ENCODE measurements at regions not wholly inside any gene's neighbourhood (a gene's known extent, or its start where the extent isn't known, plus 50 kb on each side); places are given as distances from the start of the nearest gene placed in this dataset.
A peak's percentile ranks its signal among the peaks of the same experiment; 100 is the strongest.

DNA sequence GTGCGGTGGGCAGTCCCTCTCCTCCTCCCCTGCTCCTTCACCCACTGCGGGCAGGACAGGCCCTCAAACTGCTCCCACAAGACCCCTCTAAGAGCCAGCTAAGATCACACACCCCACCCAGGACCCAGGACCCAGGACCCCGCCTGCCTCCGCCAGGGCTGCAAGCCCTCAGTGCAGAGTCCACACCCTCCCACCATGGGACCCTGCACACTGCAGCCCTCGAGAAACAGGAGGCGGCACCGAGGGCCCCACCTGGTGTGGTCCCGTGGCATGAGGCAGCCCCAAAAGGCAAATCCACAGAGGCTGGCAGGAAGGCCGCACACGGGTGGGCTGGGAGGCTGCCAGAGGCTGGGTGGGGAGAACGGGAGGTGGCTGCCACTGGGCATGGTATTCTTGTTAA is 94.7 kb downstream of the ENGASE start:
- TF ChIP-seq CTCF (IDR thresholded peaks at IDR 0.05; ENCODE audit: insufficient read depth in 1 of 2, low read depth in 1 of 2, low read length in 1 of 2, severe bottlenecking in 1 of 2, unreplicated experiment in 1 of 2), result no peak
- H3K27me3 Mint-ChIP-seq (ENCODE audit: insufficient read depth, unreplicated experiment), result peaks cover 20% of the 10 kb centered on the region

DNA sequence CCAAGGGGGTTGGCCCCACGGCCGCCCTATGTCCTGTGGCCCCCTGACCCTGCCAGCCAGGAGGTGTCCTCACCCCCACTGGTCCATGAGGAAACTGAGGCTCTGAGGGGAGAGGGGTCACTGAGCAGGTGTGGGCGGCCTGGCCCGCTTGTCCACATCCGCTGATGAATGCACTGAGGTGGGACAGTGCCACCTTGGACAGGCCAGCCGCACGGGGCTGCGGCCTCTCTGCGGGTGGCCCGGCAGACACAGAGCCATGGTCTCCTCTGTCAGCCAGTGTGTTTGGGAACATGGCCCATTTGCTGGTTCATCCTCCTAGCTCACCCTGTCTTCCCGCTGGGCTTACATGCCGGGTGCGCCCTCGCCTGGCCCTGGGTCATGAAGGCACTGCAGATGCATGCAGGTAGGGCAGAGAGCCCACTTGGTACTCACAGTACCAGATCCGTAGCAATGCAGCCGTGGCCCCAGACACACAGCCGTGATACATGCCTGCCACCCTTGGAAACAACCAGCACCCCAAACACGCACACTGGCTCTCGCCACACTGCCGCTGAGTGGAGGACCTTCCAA is 93.9 kb downstream of the ENGASE start:
- ChIA-PET CTCF (no interaction called here), POLR2A (no interaction called here)
- Mint-ChIP-seq H3K36me3 (ENCODE audit: insufficient read depth, unreplicated experiment) (no peaks in the 10 kb centered on the region), H3K27me3 (ENCODE audit: insufficient read depth, unreplicated experiment) (peaks cover 23% of the 10 kb centered on the region), H3K4me1 (ENCODE audit: low read depth, unreplicated experiment) (no peaks in the 10 kb centered on the region), H3K27ac (ENCODE audit: unreplicated experiment) (no peak overlapping the region), H3K4me3 (ENCODE audit: unreplicated experiment) (no peak overlapping the region), H3K9me3 (ENCODE audit: unreplicated experiment) (no peaks in the 10 kb centered on the region)
- H3K9me3 ChIP-seq, result no peaks in the 10 kb centered on the region
- intact Hi-C loops (cut with micrococcal nuclease; ENCODE audit: unreplicated experiment), result no loop called here
- H3K27me3 ChIP-seq (replicated peaks; ENCODE audit: control insufficient read depth, insufficient read depth, low read length), result peaks cover 3% of the 10 kb centered on the region; the same call in 1 of the 2 replicates
- H3K4me3 ChIP-seq (ENCODE audit: low read depth, low read length), result no peak overlapping the region
- H3K36me3 ChIP-seq (ENCODE audit: control insufficient read depth, insufficient read depth, low read length), result no peaks in the 10 kb centered on the region
- DNase-seq, result peak in 1 of 2 experiments; percentile 22
- H3K4me1 ChIP-seq, result peaks cover 5% of the 10 kb centered on the region; the same call in 1 of the 2 replicates
- BruUV-seq (replicated peaks), result no TSS peak
- TF ChIP-seq CTCF (IDR thresholded peaks at IDR 0.05; ENCODE audit: insufficient read depth in 1 of 2, low read depth in 1 of 2, low read length in 1 of 2, severe bottlenecking in 1 of 2, unreplicated experiment in 1 of 2), result no peak

More for the DNA sequence above, 94.7 kb downstream of the ENGASE start:
- H3K9me3 Mint-ChIP-seq (ENCODE audit: unreplicated experiment), result no peaks in the 10 kb centered on the region
- H3K36me3 ChIP-seq (ENCODE audit: control insufficient read depth, insufficient read depth, low read length), result no peaks in the 10 kb centered on the region
- no peak overlapping the region for H3K27ac Mint-ChIP-seq (ENCODE audit: unreplicated experiment)
- intact Hi-C loops (cut with micrococcal nuclease; ENCODE audit: unreplicated experiment), result no loop called here
- no peaks in the 10 kb centered on the region for H3K4me1 Mint-ChIP-seq (ENCODE audit: low read depth, unreplicated experiment)
- peaks cover 5% of the 10 kb centered on the region; the same call in 1 of the 2 replicates for H3K4me1 ChIP-seq
- peaks cover 3% of the 10 kb centered on the region; the same call in 1 of the 2 replicates for H3K27me3 ChIP-seq (replicated peaks; ENCODE audit: control insufficient read depth, insufficient read depth, low read length)
- BruUV-seq (replicated peaks), result no TSS peak
- no peaks in the 10 kb centered on the region for H3K36me3 Mint-ChIP-seq (ENCODE audit: insufficient read depth, unreplicated experiment)
- ChIA-PET CTCF (no interaction called here), POLR2A (no interaction called here)
- H3K4me3 Mint-ChIP-seq (ENCODE audit: unreplicated experiment), result no peak overlapping the region
- H3K9me3 ChIP-seq, result no peaks in the 10 kb centered on the region
- DNase-seq, result no peak
- no peak overlapping the region for H3K4me3 ChIP-seq (ENCODE audit: low read depth, low read length)

DNA sequence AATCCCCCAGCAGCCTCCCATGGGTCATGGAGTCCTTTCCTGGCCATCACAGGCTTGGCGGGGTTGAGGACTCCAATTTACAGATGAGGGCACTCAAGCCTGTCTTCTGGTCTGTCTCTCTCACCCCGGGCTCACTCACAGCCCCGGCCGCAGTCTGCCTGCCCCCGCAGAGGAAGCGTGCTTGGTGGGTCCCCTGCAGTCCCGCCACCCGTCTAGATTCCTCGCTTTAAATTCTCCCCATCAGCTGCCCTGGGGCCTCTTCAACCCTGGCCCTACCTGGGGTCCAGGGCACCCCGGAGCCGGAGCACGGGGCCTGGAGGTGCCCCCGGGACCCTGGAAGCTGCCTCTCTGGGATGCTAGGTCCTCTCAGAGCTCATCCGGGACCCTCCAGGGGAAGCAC is 92.9 kb downstream of the ENGASE start:
- H3K4me3 ChIP-seq (ENCODE audit: low read depth, low read length), result no peak overlapping the region
- H3K27me3 ChIP-seq (replicated peaks; ENCODE audit: control insufficient read depth, insufficient read depth, low read length), result peaks cover 3% of the 10 kb centered on the region; the same call in 1 of the 2 replicates
- H3K4me1 ChIP-seq, result peaks cover 5% of the 10 kb centered on the region; the same call in 1 of the 2 replicates
- ChIA-PET CTCF (no interaction called here), POLR2A (interaction anchor here (0.5 kb wide), 1 partner anchor 93 kb away, joined by 3 read pairs; the partner anchor contains the start of gene ENGASE)
- DNase-seq, result no peak
- H3K36me3 ChIP-seq (ENCODE audit: control insufficient read depth, insufficient read depth, low read length), result no peaks in the 10 kb centered on the region
- TF ChIP-seq CTCF (IDR thresholded peaks at IDR 0.05; ENCODE audit: insufficient read depth in 1 of 2, low read depth in 1 of 2, low read length in 1 of 2, severe bottlenecking in 1 of 2, unreplicated experiment in 1 of 2), result no peak
- Mint-ChIP-seq H3K4me1 (ENCODE audit: low read depth, unreplicated experiment) (no peaks in the 10 kb centered on the region), H3K27me3 (ENCODE audit: insufficient read depth, unreplicated experiment) (peaks cover 27% of the 10 kb centered on the region), H3K27ac (ENCODE audit: unreplicated experiment) (no peak overlapping the region), H3K36me3 (ENCODE audit: insufficient read depth, unreplicated experiment) (no peaks in the 10 kb centered on the region), H3K4me3 (ENCODE audit: unreplicated experiment) (no peak overlapping the region), H3K9me3 (ENCODE audit: unreplicated experiment) (no peaks in the 10 kb centered on the region)
- no peaks in the 10 kb centered on the region for H3K9me3 ChIP-seq
- intact Hi-C loops (cut with micrococcal nuclease; ENCODE audit: unreplicated experiment), result no loop called here
- BruUV-seq (replicated peaks), result no TSS peak

All from Caco-2 (cell line).